ENCODE measurements at regions not wholly inside any gene's neighbourhood (a gene's known extent, or its start where the extent isn't known, plus 50 kb on each side); places are given as distances from the start of the nearest gene placed in this dataset.

- H2AFZ ChIP-seq (ENCODE audit: low read depth, low read length, poor library complexity, severe bottlenecking) = no peak overlapping the region
- no peaks in the 10 kb centered on the region for H4K20me1 ChIP-seq (ENCODE audit: insufficient read depth)
- intact Hi-C loops (cut with micrococcal nuclease) = no loop called here
- H3K27me3 ChIP-seq (ENCODE audit: insufficient read depth, low read length) = no peaks in the 10 kb centered on the region
- DNase-seq (ENCODE audit: low read depth, low spot score) (no peak), ATAC-seq (no peak)
- H3K9me2 ChIP-seq (ENCODE audit: insufficient read depth) = no peaks in the 10 kb centered on the region
- no peak for TF ChIP-seq TCF7L2 (IDR thresholded peaks at IDR 0.05; ENCODE audit: borderline replicate concordance, extremely low read depth, insufficient read depth, insufficient read length)
- no peak for TF ChIP-seq JUND (IDR thresholded peaks at IDR 0.05)
- TF ChIP-seq REST (IDR thresholded peaks at IDR 0.05; ENCODE audit: low read depth) = no peak
- TF ChIP-seq ZNF274 (IDR thresholded peaks at IDR 0.05; ENCODE audit: low read depth, low read length) = no peak
- H3K4me1 ChIP-seq (ENCODE audit: control insufficient read depth in 1 of 2, insufficient read depth in 2 of 2, low read length in 2 of 2) = no peaks in the 10 kb centered on the region
- H3K4me3 ChIP-seq (replicated peaks in 1 of 2; ENCODE audit: low read depth in 1 of 2, low read length in 2 of 2) = no peak overlapping the region
- POLR2A ChIA-PET = no interaction called here
- no peak overlapping the region for H3K9ac ChIP-seq (ENCODE audit: low read length)
- CTCF ChIA-PET = no interaction called here
- H3K9me3 ChIP-seq (ENCODE audit: control insufficient read depth in 1 of 2, insufficient read depth in 1 of 2, low read depth in 1 of 2, low read length in 2 of 2) = no peaks in the 10 kb centered on the region
- no peak overlapping the region for H3K27ac ChIP-seq (ENCODE audit: low read depth, low read length)
- no peaks in the 10 kb centered on the region for H3K36me3 ChIP-seq (ENCODE audit: control insufficient read depth in 1 of 2, insufficient read depth in 2 of 2, low read length in 2 of 2)
- no peak overlapping the region for H3K4me2 ChIP-seq (ENCODE audit: low read length)
- H3K79me2 ChIP-seq (ENCODE audit: insufficient read depth, low read length) = no peaks in the 10 kb centered on the region
- no TSS peak for BruUV-seq (replicated peaks)
- RAD21 ChIA-PET (ENCODE audit: low non-redundant PET in 1 of 2, low total read pairs in 2 of 2, uncharacterized antibody in 2 of 2, unreplicated experiment in 2 of 2) = no interaction called here
Measured at GRCh38 chr3:75220932-75221331, 443.2 kb upstream of the FRG2C start.

- ChIA-PET POLR2A (no interaction called here), RAD21 (ENCODE audit: low non-redundant PET in 1 of 2, low total read pairs in 2 of 2, uncharacterized antibody in 2 of 2, unreplicated experiment in 2 of 2) (no interaction called here), CTCF (no interaction called here)
- no peak overlapping the region for H3K4me2 ChIP-seq (ENCODE audit: low read length)
- H3K9me2 ChIP-seq (ENCODE audit: insufficient read depth) = no peaks in the 10 kb centered on the region
- H3K4me3 ChIP-seq (replicated peaks in 1 of 2; ENCODE audit: low read depth in 1 of 2, low read length in 2 of 2) = no peak overlapping the region
- TF ChIP-seq EZH2phosphoT487 (IDR thresholded peaks at IDR 0.05; ENCODE audit: borderline replicate concordance) (no peak), EZH2 (IDR thresholded peaks at IDR 0.05) (no peak), ATF3 (IDR thresholded peaks at IDR 0.05) (no peak), ELF1 (IDR thresholded peaks at IDR 0.05; ENCODE audit: borderline replicate concordance, low read depth) (no peak)
- ATAC-seq (no peak), DNase-seq (ENCODE audit: low read depth, low spot score) (no peak)
- BruUV-seq (replicated peaks) = no TSS peak
- no peak overlapping the region for H2AFZ ChIP-seq (ENCODE audit: low read depth, low read length, poor library complexity, severe bottlenecking)
- H3K79me2 ChIP-seq (ENCODE audit: insufficient read depth, low read length) = no peaks in the 10 kb centered on the region
- intact Hi-C loops (cut with micrococcal nuclease) = no loop called here
- no peak overlapping the region for H3K27ac ChIP-seq (ENCODE audit: low read depth, low read length)
- H3K4me1 ChIP-seq (ENCODE audit: control insufficient read depth in 1 of 2, insufficient read depth in 2 of 2, low read length in 2 of 2) = no peaks in the 10 kb centered on the region
- H3K9ac ChIP-seq (ENCODE audit: low read length) = no peak overlapping the region
- H3K9me3 ChIP-seq (ENCODE audit: control insufficient read depth in 1 of 2, insufficient read depth in 1 of 2, low read depth in 1 of 2, low read length in 2 of 2) = no peaks in the 10 kb centered on the region
- no peaks in the 10 kb centered on the region for H4K20me1 ChIP-seq (ENCODE audit: insufficient read depth)
- no peaks in the 10 kb centered on the region for H3K27me3 ChIP-seq (ENCODE audit: insufficient read depth, low read length)
- no peaks in the 10 kb centered on the region for H3K36me3 ChIP-seq (ENCODE audit: control insufficient read depth in 1 of 2, insufficient read depth in 2 of 2, low read length in 2 of 2)
Measured at GRCh38 chr3:75224412-75224811, 439.7 kb upstream of the FRG2C start.

Data from HCT116 (cell line).